ENCODE measurements at regions not wholly inside any gene's neighbourhood (a gene's known extent, or its start where the extent isn't known, plus 50 kb on each side); places are given as distances from the start of the nearest gene placed in this dataset.

- TF ChIP-seq CTCF (IDR thresholded peaks at IDR 0.05), result no peak
- Histone ChIP-seq H3K9ac (no peak overlapping the region), H3K27me3 (ENCODE audit: control insufficient read depth, insufficient read depth, low read length) (no peaks in the 10 kb centered on the region), H2AFZ (no peak overlapping the region), H3K4me3 (ENCODE audit: low read depth, low read length) (no peak overlapping the region), H3K9me3 (ENCODE audit: control insufficient read depth, low read length) (no peaks in the 10 kb centered on the region), H3K79me2 (no peaks in the 10 kb centered on the region), H3K36me3 (ENCODE audit: control insufficient read depth, insufficient read depth, low read length) (no peaks in the 10 kb centered on the region), H3K4me2 (ENCODE audit: low read length) (no peak overlapping the region), H3K4me1 (no peaks in the 10 kb centered on the region), H3K27ac (no peak overlapping the region)
Observed at GRCh38 chr2:52467189-52467588, 1300.4 kb upstream of the CHAC2 start.

- H3K9ac ChIP-seq, result no peak overlapping the region
- no peak overlapping the region for H2AFZ ChIP-seq
- no peak overlapping the region for H3K4me2 ChIP-seq (ENCODE audit: low read length)
- H3K27ac ChIP-seq, result no peak overlapping the region
- H3K9me3 ChIP-seq (ENCODE audit: control insufficient read depth, low read length), result no peaks in the 10 kb centered on the region
- H3K4me1 ChIP-seq, result no peaks in the 10 kb centered on the region
- H3K36me3 ChIP-seq (ENCODE audit: control insufficient read depth, insufficient read depth, low read length), result no peaks in the 10 kb centered on the region
- H3K4me3 ChIP-seq (ENCODE audit: low read depth, low read length), result no peak overlapping the region
- no peak for TF ChIP-seq CTCF (IDR thresholded peaks at IDR 0.05)
- no peaks in the 10 kb centered on the region for H3K27me3 ChIP-seq (ENCODE audit: control insufficient read depth, insufficient read depth, low read length)
- no peaks in the 10 kb centered on the region for H3K79me2 ChIP-seq
Observed at GRCh38 chr2:52465287-52465686, 1302.3 kb upstream of the CHAC2 start.

GRCh38 chr2:52463457-52463856, 1304.1 kb upstream of the CHAC2 start:
- Histone ChIP-seq H3K36me3 (ENCODE audit: control insufficient read depth, insufficient read depth, low read length) (no peaks in the 10 kb centered on the region), H3K4me1 (no peaks in the 10 kb centered on the region), H3K4me2 (ENCODE audit: low read length) (no peak overlapping the region)

GRCh38 chr2:52456561-52457377, 1310.8 kb upstream of the CHAC2 start:
- H3K27ac ChIP-seq, result no peak overlapping the region
- H3K9me3 ChIP-seq (ENCODE audit: control insufficient read depth, low read length), result no peaks in the 10 kb centered on the region
- no peak overlapping the region for H3K9ac ChIP-seq
- H3K79me2 ChIP-seq, result no peaks in the 10 kb centered on the region
- TF ChIP-seq CTCF (IDR thresholded peaks at IDR 0.05), result no peak
- no peak overlapping the region for H3K4me3 ChIP-seq (ENCODE audit: low read depth, low read length)
- no peaks in the 10 kb centered on the region for H3K4me1 ChIP-seq
- H3K4me2 ChIP-seq (ENCODE audit: low read length), result no peak overlapping the region
- no peaks in the 10 kb centered on the region for H3K27me3 ChIP-seq (ENCODE audit: control insufficient read depth, insufficient read depth, low read length)
- H3K36me3 ChIP-seq (ENCODE audit: control insufficient read depth, insufficient read depth, low read length), result no peaks in the 10 kb centered on the region
- no peak overlapping the region for H2AFZ ChIP-seq

More at GRCh38 chr2:52463457-52463856, 1304.1 kb upstream of the CHAC2 start:
- TF ChIP-seq CTCF (IDR thresholded peaks at IDR 0.05), result no peak
- Histone ChIP-seq H3K9me3 (ENCODE audit: control insufficient read depth, low read length) (no peaks in the 10 kb centered on the region), H3K9ac (no peak overlapping the region), H3K27ac (no peak overlapping the region), H3K4me3 (ENCODE audit: low read depth, low read length) (no peak overlapping the region), H3K27me3 (ENCODE audit: control insufficient read depth, insufficient read depth, low read length) (no peaks in the 10 kb centered on the region), H3K79me2 (no peaks in the 10 kb centered on the region), H2AFZ (no peak overlapping the region)

GRCh38 chr2:52454962-52455361, 1312.6 kb upstream of the CHAC2 start:
- Histone ChIP-seq H3K9ac (no peak overlapping the region), H3K9me3 (ENCODE audit: control insufficient read depth, low read length) (no peaks in the 10 kb centered on the region), H3K36me3 (ENCODE audit: control insufficient read depth, insufficient read depth, low read length) (no peaks in the 10 kb centered on the region), H3K4me2 (ENCODE audit: low read length) (no peak overlapping the region), H3K27me3 (ENCODE audit: control insufficient read depth, insufficient read depth, low read length) (no peaks in the 10 kb centered on the region), H2AFZ (no peak overlapping the region), H3K4me1 (no peaks in the 10 kb centered on the region), H3K79me2 (no peaks in the 10 kb centered on the region), H3K27ac (no peak overlapping the region), H3K4me3 (ENCODE audit: low read depth, low read length) (no peak overlapping the region)
- no peak for TF ChIP-seq CTCF (IDR thresholded peaks at IDR 0.05)

All from parathyroid adenoma (tissue), 2 donors.